ENCODE measurements at regions not wholly inside any gene's neighbourhood (a gene's known extent, or its start where the extent isn't known, plus 50 kb on each side); places are given as distances from the start of the nearest gene placed in this dataset.

DNA sequence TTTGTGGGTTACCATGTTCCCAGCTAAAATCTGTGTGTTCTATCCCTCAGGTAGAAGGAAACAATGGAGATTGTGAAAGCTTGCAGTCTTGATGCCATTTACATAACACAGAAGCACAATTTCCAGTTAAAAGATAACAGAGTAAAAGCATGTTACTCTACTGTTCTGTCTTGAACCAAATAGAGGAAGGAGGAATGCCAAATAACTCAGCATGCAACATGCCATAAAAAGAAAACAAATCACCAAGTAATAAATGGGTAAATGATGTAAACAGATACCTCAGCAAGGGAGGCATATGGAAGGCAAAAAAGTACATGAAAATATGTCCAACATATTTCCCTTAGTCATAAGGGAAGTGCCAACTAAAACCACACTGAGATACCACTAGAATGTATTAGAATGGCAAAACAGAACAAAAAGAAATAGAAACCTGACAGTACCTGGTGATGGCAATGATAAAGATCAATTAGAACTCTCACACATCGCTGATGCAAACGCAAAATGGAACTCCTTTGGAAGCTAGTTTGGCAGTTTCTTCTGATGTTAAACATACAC lies 502.6 kb upstream of the HS3ST1 start:
- no peak for DNase-seq (ENCODE audit: extremely low read depth, low read depth)
- H3K4me3 ChIP-seq (replicated peaks; ENCODE audit: low read depth, low read length): no peak overlapping the region
- TF ChIP-seq CTCF (IDR thresholded peaks at IDR 0.05; ENCODE audit: low read depth, low read length, missing control alignments): no peak

GRCh38 chr4:11929080-11929479 lies 500.4 kb upstream of the HS3ST1 start:
- no peak for DNase-seq (ENCODE audit: extremely low read depth, low read depth)
- no peak for TF ChIP-seq CTCF (IDR thresholded peaks at IDR 0.05; ENCODE audit: low read depth, low read length, missing control alignments)
- H3K4me3 ChIP-seq (replicated peaks; ENCODE audit: low read depth, low read length): no peak overlapping the region

DNA sequence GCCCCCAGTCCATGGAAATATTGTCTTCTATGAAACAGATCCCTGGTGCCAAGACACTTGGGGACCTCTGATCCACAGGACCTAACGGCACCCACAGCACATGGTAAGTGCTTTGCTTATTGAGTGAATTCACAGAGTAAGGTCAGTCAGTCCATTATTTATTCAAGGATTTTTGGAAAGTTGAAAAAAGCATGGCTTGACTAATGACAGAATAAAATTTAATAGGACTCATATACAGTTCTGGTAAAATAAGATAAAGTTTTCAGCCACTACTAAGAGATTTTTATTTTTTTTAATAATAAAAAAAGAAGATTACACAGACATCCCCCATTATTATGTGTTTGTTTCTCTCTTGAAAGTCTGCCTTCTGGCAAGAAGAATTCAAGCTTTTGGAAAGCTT lies 490.6 kb upstream of the HS3ST1 start:
- no peak overlapping the region for H3K4me3 ChIP-seq (replicated peaks; ENCODE audit: low read depth, low read length)
- no peak for DNase-seq (ENCODE audit: extremely low read depth, low read depth)

GRCh38 chr4:11914406-11914805 lies 485.7 kb upstream of the HS3ST1 start:
- H3K4me3 ChIP-seq (replicated peaks; ENCODE audit: low read depth, low read length): no peak overlapping the region
- no peak for TF ChIP-seq CTCF (IDR thresholded peaks at IDR 0.05; ENCODE audit: low read depth, low read length, missing control alignments)
- DNase-seq (ENCODE audit: extremely low read depth, low read depth): no peak

More for the DNA sequence above, 490.6 kb upstream of the HS3ST1 start:
- TF ChIP-seq CTCF (IDR thresholded peaks at IDR 0.05; ENCODE audit: low read depth, low read length, missing control alignments): no peak

DNA sequence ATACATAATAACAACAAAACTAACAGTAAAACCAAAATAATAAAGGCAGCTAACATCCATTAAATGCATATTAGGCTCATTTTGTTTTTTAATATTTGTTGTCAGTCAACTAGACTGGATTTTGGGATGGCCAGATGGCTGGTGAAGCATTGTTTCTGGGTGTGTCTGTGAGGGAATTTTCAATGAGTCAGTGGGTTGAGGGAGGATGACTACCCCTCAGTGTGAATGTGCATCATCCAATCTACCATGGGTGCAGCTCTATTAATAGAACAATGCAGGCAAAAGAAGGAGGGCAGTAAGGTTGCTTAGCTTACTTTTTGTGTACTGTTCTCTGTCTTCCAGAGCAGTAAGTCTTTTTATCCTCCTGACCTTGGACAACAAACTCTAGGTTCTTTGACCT lies 484.2 kb upstream of the HS3ST1 start:
- H3K4me3 ChIP-seq (replicated peaks; ENCODE audit: low read depth, low read length): no peak overlapping the region
- TF ChIP-seq CTCF (IDR thresholded peaks at IDR 0.05; ENCODE audit: low read depth, low read length, missing control alignments): no peak
- no peak for DNase-seq (ENCODE audit: extremely low read depth, low read depth)

DNA sequence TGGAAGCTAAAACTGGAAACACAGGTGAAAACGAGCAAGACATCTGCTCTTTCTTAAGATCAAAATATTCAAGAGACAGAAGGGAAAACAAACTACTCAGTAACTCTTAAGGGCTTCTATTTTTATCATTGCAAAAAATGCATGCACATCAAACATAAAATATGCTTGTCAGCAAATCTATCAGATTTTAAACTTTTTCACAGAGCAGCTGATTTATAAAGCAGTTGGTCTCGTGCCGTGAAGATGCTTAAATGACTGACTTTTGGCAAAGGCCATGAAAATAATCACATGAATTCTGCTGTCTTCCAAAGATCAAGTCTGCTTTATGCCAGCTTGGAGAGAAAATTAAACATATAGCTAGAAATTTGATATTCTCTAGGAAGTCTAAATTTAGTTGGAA lies 482.1 kb upstream of the HS3ST1 start:
- no peak for TF ChIP-seq CTCF (IDR thresholded peaks at IDR 0.05; ENCODE audit: low read depth, low read length, missing control alignments)
- no peak for DNase-seq (ENCODE audit: extremely low read depth, low read depth)

DNA sequence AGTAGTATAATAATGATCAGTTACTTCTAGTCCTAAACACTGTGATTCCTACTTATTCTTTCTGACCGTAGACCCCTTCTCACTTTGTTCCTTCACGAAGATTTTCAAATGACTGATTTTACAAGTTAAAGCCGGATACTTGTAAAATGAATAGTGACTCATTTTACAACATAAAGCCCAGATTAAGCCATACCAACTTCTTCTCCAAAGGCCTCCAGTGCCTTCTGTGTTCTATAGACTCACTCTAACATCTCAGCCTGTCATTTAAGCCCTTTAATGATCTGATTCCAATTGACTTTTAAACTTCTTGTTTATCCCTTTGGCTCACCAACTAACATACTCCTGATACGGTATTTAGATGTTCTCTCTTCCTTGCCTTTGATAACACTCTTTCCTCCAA lies 480.0 kb upstream of the HS3ST1 start:
- H3K4me3 ChIP-seq (replicated peaks; ENCODE audit: low read depth, low read length): no peak overlapping the region
- TF ChIP-seq CTCF (IDR thresholded peaks at IDR 0.05; ENCODE audit: low read depth, low read length, missing control alignments): no peak
- no peak for DNase-seq (ENCODE audit: extremely low read depth, low read depth)

More for the DNA sequence above, 482.1 kb upstream of the HS3ST1 start:
- no peak overlapping the region for H3K4me3 ChIP-seq (replicated peaks; ENCODE audit: low read depth, low read length)

Measured in HFF-Myc (cell line).